SK-N-SH (cell line): ENCODE measurements at regions not wholly inside any gene's neighbourhood (a gene's known extent, or its start where the extent isn't known, plus 50 kb on each side); places are given as distances from the start of the nearest gene placed in this dataset.

Source experiments
- EP300 ChIP-seq, 2 experiments: IDR thresholded peaks; 2 replicates each; pipeline versions ENCODE4 v1.4.0 to v1.6.1; 2012; ENCODE audit warnings: borderline replicate concordance in 1 of 2, low read depth in 1 of 2, low read length in 1 of 2
- MAX ChIP-seq: IDR thresholded peaks from 2 replicates; pipeline ENCODE4 v1.4.0; 2012; ENCODE audit warnings: low read depth
- TF ChIP-seq, protein P1 (sequence below): fragments of 200-600 bp; sonication (generic); IDR thresholded peaks from 2 replicates; pipeline ENCODE4 v1.6.1; 2017; ENCODE audit warnings: antibody characterized with exemption, mild to moderate bottlenecking, moderate library complexity

GRCh38 chr3:194281766-194282165 is 69.4 kb downstream of the CPN2 start:
- TF ChIP-seq, protein P1, sequence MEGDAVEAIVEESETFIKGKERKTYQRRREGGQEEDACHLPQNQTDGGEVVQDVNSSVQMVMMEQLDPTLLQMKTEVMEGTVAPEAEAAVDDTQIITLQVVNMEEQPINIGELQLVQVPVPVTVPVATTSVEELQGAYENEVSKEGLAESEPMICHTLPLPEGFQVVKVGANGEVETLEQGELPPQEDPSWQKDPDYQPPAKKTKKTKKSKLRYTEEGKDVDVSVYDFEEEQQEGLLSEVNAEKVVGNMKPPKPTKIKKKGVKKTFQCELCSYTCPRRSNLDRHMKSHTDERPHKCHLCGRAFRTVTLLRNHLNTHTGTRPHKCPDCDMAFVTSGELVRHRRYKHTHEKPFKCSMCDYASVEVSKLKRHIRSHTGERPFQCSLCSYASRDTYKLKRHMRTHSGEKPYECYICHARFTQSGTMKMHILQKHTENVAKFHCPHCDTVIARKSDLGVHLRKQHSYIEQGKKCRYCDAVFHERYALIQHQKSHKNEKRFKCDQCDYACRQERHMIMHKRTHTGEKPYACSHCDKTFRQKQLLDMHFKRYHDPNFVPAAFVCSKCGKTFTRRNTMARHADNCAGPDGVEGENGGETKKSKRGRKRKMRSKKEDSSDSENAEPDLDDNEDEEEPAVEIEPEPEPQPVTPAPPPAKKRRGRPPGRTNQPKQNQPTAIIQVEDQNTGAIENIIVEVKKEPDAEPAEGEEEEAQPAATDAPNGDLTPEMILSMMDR, result no peak
- no peak for TF ChIP-seq EP300 (IDR thresholded peaks at IDR 0.05; ENCODE audit: borderline replicate concordance in 1 of 2, low read depth in 1 of 2, low read length in 1 of 2)
- TF ChIP-seq MAX, result no peak
